HG03280 (cell line): ENCODE measurements at regions not wholly inside any gene's neighbourhood (a gene's known extent, or its start where the extent isn't known, plus 50 kb on each side); places are given as distances from the start of the nearest gene placed in this dataset.
"Not testable (repeated sequence)": the region's sequence is repeated elsewhere in the genome, so short reads cannot be mapped to it uniquely, and the experiment has no call there.

Source experiments
- ATAC-seq: cut with Tn5 transposase; IDR thresholded peaks from one replicate; pipeline ENCODE4 v1.9.1; 2021; ENCODE audit warnings: mild to moderate bottlenecking, moderate library complexity; ENCODE audit not compliant: unreplicated experiment

DNA sequence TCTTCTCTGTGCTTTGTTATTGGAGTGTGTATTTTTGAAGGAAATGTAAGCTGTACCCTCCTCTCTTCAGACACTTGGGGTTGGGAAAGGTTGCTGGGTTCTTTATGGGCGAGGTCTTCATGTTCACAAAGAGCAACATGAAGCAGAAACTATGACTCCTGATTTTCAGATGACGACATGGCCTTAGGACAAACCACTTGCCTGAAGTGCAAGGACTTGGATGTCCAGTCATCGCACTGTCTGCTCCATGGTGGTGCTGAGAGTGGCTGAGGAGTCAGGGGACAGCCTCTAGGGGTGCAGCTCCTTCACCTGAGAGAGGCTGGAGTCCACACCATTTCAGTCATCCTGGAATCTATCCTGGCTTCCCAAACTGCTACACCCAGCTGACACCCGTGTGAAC lies 183.9 kb upstream of the CDH5 start:
- ATAC-seq = no peak

DNA sequence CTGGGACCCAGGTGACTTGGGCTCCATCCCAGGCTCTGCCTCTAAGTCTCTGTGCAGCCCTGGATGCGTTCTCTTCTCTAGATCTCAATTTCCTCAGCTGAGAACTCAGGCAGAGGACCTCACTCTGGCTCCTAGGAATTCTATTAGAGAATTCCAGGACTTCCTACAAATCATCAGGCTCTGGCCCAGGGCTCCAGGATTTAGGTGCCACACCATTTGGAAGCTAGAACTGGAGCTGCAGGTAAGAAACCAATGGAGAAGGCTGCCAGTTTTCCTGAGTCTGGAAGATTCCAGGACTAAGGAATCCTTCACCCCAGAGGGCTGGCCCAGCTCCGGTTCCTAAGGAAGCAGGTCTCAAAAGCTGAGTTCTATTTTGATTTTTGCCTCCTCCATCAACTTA lies 189.8 kb upstream of the CDH5 start:
- no peak for ATAC-seq

DNA sequence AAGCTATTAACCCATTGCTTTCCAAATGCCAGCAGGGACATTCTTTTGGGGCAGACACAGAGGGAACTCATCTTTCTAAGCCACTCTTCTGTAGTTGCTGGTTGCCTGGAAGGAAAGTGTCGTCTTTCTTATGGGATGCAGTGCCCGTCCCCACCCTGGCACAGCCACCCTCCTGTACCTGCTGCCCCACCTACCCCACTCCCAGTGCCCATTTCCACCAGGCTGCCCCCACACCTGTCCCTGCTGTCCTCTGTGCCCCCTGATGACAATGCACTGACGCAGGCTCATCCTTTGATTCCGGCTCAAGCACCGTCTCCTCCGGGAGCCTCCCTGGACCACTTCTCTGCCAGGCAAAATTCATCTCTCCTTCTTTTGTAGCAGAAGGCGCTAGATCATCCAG lies 190.4 kb upstream of the CDH5 start:
- ATAC-seq = no peak

DNA sequence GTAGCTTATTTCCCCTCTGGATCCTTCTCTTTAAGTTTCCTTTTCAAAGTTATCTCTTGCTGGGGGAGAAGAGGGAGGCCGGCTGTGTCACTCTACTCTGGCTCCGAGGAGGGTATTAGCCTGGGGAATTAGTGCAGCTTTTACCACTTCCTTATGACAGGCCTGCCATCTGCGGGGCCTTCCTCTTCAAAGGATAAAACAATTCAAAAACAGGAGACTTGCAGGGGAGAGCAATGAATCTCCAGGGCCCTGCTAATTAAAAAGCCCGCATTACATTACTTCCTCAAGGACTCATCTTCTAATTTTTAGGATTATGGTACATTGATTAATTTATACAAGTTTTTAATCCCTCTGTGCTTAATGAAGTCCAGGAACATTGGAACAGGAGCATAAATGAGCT lies 190.9 kb upstream of the CDH5 start:
- ATAC-seq = no peak

DNA sequence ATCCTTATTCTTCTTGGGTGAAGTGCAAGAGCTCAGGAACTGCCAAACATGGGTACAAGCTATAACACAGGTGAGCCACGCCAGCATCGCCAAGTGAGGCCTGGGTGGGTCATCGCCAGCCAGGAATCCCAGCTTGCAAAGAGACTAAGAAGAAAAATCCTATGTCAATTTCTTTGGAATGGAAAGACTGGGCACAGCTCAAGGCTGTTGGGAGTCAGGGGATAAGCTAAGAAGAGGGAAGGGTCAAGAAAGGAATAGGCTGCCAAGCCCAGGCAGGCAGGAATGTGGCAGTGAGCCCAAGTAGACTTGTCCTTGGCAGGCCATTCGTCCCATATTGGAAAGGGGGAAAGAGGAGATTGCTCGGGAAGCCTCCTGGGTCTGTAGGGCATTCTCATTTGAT lies 191.4 kb upstream of the CDH5 start:
- ATAC-seq = no peak

DNA sequence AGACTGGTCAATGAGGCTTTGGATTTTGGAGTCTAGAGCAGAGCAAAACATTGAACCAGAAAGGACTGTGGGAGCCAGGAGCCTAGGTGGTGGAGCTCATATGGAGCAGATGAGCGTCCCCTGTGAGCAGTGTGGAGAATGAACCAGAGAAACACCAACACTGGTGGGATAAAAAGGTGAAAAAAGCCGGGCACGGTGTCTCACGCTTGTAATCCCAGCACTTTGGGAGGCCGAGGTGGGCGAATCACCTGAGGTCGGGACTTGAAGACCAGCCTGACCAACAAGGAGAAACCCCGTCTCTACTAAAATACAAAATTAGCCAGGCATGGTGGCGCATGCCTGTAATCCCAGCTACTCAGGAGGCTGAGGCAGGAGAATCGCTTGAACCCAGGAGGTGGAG lies 192.7 kb upstream of the CDH5 start:
- ATAC-seq = not testable (repeated sequence)

DNA sequence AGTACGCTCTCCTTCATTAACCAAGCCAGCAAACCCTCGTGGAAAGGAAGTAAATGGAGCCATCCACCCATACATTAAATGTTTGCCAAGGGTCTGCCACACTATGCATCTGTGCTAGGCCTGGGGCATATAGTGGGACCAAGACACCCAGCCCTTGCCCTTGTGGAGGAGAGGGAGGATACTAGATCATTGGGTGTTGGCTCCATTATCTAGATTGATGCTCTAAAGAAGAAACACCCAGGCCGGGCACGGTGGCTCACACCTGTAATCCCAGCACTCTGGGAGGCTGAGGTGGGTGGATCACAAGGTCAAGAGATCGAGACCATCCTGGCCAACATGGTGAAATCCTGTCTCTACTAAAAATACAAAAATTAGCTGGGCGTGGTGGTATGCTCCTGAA lies 193.3 kb upstream of the CDH5 start:
- ATAC-seq = not testable (repeated sequence)

DNA sequence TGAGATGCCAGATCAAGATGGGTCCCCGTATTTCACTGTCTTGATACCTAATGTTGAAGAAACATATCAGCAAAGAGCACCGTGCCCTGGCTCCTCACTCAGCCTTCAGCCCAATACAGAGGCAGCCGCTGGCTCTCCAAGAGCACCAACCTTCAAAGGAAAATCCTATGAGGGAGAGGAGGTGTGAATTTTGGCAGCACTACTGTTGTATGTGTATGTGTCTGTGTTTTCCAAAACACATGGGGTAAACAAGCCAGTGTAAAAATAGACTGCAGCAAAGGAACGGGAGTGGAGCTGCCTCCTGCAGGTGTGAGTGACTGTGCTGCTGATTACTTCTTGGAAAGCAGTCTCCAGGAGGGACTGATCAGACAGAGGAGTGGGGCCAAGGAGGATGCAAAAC lies 194.0 kb upstream of the CDH5 start:
- ATAC-seq = no peak

DNA sequence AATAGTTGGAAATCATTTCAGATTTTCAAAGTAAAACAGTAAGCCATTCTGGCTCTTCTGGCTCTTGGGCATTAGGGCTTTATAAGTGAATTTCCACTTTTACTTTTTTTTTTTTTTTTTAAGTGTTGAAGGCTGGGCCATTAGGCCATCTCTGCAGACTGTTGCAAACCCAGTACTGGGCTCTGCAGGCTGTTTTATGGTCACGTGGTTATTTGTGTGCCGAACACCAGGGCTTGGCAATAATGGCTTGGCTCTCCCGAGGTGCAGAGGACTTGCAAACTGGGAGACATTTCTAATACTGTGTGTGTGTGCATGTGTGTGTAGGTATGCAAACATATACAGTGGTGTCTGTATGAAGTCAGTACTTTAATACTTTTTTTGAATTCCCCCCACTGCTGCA lies 194.9 kb upstream of the CDH5 start:
- ATAC-seq = no peak

DNA sequence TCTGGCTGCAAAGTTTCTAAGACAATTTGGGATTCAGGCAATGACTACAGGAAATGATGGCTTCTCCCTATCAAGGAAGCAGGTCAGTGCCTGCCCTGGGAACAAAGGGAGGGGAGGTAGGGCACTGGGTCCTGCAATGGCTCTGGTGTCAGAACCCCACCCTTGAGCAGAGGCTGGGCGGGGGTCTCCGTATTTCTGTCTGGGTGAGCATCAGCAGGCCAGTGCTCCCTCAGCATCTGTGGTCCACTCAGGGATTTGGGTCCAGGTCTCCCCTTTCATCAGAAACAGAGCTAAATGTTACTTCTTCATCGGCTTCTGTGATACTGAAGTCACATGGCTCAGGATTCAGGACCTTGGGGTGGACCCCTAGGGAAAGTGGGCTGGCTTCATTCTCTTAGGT lies 195.5 kb upstream of the CDH5 start:
- no peak for ATAC-seq

DNA sequence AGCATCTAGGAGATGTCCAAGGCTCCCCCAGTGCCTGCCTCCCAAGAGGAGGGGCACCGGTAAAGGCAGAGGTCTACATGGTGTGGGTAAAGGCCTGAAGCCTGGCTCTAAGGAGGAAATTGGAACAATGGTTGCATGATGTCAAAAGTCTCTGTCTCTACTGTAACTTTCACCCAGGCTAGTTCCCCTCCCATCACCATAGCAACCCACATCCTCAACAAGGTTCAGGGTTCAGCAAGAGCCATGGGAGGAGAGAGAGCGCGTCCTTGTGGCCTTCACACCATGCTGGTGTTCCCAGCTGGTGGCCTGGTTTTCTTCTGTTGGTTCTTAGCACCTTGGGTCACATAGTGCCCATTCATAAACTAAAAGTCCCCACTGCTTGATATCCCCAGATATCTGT lies 196.7 kb upstream of the CDH5 start:
- ATAC-seq = no peak

DNA sequence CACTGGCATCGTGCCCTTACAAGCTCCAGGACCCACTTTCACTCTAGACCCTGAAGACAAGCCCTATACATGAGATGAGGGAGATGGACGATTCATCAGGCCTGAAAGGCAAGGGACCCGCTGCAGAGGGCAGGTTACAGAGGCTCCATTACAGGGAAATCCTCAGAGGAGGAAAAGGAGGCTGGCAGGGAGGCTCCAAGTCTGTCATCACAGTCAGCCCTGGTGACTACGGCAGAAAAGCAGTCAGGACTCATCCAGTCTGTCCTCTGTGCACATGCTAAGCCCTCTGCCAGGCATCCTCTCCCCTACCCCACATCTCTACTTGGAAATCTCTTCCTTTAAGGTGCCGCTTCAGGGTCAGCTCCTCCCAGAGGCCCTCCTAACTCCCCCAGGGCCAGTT lies 197.7 kb upstream of the CDH5 start:
- no peak for ATAC-seq

DNA sequence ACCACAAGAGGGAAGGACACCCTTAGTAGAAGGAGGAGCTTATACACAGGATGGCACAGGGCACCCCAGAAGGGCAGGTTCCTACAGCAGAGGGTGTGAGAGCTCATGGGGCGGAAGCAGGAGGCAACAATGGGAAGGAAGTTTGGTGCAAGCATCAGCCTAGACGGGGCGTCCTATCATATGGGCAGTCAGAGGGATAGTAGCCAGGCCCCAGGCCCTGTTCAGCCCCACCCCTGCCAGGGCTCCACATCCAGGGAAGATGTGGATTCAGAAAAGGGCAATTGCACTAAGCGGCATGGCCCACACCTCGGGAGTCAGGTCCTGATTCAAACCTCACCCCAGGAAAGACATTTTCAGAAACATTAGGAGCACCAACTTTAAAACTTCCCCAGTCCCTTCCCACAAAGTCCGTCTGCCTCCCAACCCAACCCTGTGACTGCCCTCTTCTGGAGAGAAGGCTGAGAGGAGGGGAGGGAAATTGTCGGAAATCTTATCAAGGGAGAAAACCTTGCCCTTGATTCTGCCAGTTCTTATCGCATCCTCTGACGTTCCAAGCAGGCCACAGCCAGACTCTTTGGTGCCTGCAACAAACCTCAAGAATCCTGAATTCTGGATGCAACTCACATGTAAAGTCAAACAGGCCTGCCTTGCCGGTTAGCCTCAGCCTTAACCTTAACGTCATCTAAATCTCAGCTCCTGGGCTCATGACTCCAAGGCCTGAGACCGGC lies 198.8 kb upstream of the CDH5 start:
- no peak for ATAC-seq

DNA sequence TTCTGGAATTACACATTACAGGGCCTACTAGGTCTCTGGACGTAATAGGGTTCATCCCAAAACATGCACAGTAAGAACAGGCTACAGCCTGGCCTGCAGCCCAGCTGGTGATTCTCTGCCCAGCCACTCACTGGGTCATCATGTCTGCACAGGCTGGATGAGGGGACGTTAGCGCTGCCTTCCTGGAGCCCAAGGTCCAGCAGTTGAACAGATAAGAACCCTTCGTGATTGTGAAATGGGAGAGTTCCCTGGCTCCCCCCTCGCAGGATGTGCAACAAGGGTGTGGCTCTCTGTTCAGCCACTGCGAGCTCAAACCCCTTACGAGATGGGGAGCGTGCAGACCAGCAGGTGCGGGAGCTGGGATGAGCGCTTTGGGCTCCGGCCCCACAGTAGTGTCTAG lies 200.0 kb upstream of the CDH5 start:
- ATAC-seq = no peak

DNA sequence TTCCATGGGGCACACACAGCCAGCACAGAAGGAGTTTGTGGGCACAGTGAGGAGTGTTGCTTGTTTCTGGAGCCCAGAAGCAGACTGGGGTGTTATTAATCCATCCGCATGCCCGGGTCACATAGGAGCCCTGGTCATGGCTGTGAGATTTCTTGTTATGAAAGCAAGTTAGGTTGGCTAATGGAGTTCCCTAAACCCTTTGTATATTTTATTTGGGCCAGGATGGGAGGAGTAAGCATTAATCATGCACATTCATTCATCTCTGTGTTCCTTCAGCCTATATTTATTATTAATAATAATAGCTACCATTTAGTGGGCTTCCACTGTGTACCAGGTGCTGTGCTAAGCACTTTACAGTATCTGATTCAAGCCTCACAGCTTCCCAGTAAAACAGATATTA lies 200.6 kb upstream of the CDH5 start:
- ATAC-seq = no peak

DNA sequence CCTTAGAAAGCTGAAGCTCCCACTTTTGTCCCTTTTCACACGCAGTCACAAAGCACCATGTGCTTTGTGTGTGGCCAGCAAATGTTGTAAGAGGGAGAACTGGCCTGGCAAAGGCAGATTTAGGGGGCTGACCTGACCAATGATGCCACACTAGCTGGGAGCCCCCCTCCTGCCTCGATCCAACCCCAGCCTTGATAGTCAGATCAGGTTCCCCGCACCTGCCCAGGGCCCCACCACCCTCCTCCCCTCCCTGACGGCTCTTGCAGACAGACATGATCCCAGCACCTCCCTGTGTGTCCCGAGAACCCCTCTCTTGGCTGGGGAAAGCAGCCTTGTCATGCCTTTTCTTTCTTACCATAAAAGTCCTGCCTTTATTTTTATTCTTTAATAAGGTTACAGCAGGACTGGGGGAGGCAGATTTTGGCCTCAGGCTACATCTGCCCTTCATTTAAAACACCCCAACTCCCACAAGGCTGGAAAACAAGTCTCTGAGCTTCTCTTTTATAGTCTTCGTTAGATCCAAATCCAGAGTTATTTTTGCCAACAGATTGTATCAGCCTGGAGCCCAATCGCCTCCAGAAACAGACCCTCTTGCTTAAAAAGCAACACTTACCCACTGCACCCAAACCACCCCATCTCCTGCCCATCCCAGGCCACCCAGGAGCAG lies 201.8 kb upstream of the CDH5 start:
- no peak for ATAC-seq

DNA sequence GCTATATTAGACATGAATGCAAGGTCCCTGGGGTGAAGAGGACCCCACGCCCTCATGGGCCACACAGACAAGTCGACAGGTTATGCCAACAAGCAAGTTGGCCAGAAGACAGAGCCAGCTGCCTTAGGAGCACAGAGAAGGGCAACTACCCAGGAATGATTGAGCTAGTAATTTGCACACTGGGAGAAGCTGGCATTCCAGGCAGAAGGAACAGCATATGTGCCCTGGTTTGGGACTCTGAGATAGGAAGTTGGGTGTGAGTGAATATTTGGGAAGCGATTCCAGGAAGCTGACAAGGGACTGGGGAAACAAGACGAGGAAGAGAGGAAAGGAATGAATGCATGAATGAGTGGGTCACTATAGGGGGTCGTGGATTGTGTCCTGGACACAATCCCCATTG lies 203.7 kb upstream of the CDH5 start:
- no peak for ATAC-seq

DNA sequence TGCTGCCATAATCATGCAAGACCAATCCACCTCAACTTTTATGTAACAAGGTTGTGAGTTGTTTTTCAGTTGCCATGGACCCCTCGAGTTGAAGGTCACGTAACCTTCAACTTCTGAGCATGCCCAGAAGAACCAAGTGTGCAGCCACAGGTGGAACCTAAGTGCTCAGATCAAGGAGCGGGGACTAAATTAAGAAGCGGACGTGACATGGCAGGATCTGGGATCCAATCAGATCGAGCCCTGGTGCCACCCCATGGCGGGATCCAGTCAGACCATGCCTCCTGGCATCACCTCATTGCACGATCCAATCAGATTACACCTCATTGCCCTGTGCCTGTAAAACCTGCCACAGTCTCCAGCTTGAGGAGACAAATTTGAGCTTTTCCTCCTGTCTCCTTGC lies 204.5 kb upstream of the CDH5 start:
- ATAC-seq = no peak

DNA sequence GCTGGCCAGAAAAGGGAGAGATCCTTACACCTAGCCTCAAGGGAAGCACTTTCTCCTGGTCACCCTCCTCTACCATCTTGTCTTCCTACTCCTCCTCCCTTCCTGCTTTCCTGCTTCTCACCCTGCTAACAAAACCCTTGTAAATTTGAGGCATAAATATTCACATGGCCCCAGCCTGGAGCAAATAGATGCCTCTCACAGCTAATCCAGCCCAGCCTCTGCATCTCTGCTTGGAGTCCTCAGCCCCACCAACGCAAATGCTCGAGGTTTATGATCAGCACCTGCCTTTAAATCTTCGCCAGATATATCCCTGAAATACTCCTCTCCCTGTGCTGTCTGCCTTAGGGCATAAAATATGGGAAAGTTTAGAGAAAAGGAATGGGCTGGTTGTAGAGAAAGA lies 205.2 kb upstream of the CDH5 start:
- no peak for ATAC-seq

DNA sequence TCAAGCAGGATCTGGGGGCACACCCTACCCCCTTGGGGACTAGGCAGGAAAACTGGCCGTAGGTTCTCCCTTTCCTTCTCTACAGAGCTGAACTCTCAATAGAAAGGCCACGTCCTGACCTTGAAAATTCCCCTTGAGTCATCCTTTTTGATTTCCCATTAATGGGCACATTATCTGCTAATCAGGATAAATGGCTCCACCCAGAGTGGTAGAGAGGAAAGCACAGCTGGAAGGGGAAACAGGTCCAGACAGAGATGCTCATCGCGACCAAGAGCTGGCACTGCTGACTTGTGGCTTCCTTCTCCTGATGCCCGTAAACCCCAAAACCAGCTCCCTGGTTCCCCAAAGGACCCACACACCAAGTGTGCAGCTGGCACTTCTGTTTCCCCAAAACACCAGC lies 206.5 kb upstream of the CDH5 start:
- no peak for ATAC-seq

DNA sequence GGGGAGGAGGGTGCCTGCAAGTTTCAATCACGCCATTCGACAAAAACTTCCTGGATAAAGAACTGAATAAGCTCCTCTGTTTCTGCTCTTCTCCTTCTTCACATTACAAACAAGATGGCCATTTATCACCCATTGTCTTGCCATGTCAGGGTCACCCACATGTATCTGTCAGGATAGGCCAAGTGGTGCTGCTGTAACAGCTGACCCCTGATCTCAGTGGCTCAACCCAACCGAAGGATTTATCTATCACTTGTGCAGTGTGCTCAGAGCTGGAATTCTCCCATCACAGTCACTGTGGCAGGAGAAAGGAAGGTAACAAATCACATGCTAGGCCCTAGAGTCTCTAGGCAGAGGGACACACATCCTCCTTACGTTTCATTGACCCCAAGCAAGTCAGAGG lies 210.0 kb upstream of the CDH5 start:
- ATAC-seq = no peak

DNA sequence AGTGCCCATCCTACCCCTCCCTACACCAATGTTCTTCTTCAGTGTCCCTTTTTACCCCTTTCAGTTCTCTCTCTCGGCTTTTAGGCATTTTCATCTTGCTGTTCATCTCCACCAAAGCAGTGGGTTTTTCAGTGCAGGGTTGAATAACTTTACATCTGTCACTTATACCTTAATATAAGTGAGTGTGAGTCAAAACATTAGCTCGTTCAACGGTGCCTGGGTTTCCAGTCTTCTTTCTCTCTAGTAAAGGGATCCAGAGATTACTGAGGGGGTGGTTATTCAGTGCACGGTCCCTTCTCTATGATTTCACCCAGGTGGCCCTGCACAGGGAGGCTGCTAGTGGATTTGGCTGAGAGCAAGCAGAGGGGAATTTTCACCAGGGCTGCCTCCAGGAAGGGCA lies 210.6 kb upstream of the CDH5 start:
- no peak for ATAC-seq

DNA sequence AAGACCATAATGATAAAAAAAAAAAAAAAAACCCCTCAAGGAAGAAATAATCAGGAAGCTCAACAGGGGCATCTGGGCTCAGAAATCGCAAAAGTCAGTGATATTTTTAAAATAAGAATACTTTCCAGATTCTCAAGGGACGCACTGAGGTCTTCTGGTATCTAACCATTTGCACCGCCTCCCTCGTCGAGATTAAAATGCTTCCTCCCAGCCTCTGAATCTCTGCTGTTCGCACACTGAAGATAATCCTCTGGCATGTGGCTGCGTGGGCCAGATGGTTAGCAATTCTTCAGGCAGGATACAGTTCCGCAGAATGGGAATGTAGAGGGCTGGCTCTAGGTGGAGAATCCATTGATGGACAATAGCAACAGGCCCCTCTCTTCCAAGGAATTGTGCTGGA lies 211.7 kb upstream of the CDH5 start:
- no peak for ATAC-seq
